ENCODE measurements at regions not wholly inside any gene's neighbourhood (a gene's known extent, or its start where the extent isn't known, plus 50 kb on each side); places are given as distances from the start of the nearest gene placed in this dataset.

DNA sequence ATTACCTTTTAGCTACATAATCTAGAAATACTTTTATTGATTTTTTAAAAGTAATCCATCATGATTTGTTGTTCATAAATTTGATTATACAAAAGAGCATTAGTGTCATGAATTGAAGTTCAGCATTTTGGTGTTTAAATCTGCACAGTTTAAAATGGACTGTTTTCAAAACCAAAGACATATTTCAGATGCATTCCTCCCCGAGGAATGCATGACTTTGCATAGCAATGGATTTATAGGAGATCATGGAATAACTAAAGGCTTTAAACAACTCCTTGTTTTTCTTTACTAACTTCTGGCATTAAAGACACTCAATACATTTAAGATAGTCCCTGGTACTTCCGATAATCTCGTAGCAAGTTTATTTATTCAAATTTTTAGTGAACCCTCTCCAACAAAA is 863.1 kb upstream of the TMPRSS15 start:
- DNase-seq, result no peak

DNA sequence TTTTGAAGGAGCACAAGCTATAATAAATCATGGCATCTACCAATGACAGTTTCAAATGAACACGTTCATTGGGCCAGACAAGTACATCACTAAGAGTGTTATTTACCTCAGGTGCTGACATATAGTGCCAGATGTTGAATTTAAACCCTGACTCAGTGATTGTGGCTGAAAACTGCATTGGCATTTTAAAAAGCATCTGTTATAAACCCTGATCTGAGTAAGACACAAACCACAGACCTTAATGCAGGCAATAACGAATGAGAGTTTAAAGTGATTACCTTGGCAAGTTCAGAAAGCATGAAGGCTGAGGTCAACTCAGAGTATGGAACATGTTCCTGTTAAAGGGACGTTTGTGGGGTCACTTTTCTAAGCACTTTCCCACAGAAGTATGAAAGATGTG is 865.1 kb upstream of the TMPRSS15 start:
- no peak for DNase-seq

DNA sequence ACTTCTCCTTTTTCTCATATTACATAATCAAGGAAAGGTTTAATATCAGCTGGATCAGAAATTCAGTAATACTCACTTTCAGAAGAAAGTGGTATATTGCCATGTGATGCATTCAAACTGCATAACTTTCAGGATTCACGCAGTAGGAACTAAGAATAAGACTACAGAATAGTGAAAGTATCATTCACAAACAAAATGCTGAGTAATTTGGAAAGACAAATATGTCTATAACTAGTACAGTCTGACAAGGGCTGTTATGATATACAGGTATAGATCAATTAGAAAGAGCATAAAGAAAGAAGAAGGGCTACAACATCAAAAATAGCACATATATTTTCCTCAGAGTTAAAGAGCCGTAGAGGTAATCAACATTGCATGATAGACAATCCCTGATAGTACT is 871.5 kb upstream of the TMPRSS15 start:
- DNase-seq, result no peak

DNA sequence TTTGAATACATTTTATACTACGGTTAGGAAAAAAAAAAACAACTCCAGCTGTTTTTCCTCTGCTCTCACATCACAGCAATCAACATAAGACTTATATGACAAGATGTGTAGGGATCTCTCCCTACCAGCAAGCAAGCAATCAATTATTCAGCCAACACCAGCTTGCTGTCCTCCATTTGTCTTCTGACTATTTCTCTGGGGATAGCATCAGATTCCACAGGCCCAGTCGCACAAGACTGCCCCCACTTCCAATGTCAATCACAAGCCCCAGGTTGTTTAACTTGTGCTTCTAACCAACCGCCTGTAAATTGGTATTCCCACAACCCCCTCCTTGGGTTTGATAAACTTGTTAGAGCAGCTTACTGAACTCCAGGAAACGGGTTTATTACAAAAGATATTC is 873.1 kb upstream of the TMPRSS15 start:
- DNase-seq, result no peak

DNA sequence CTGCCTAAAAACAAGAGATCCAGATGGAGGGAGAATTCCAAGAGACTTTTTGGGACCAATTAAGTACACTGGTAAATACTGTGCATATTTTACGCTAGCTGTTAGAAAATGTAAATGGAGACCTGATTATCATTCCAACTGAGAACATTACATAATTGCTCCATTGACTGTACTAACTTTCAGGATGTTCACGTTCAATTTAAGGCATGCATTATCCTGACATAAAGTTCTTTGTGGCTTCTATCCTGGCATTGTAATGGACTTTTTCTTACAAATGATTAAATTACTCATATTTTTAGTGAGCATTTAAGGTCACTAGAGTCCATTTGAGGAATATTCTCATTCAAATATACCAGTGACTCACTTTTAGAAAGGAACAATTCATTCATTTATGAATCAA is 883.3 kb upstream of the TMPRSS15 start:
- no peak for DNase-seq

DNA sequence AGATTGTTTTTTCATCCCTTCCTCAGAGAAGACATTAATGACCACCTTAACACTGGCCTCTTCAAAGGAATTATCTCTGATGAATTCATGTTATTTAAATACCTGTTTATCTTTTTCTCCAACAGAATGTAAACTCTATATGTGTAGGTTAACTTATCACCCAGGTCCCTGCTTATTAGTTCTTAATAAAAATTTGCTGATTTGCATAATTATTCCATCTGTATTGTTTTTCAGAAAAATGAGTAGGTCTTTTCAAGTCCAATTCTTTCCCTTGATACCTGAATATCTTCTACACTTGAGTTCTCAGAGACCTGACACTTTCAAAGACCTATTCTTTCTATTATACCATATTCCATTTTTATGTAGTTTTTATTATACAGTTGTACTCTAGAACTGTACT is 886.7 kb upstream of the TMPRSS15 start:
- DNase-seq, result no peak

DNA sequence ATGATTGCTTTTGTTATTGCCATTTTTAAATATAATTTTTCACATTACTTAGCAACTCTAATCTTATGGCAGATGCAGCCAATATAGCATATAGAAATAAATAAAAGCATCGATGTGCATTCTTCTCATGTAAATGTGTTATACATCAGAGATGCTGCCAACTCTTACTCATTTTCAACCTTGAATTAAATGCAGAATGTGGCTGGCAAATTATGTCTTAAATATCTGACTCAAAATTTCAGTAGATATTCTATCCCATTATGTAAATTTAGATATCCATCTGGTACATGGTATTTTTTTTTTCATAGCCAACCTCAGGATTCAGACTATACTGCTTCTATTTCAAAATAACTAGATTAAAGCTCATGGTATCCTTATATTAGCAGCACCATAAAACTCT is 916.7 kb upstream of the TMPRSS15 start:
- DNase-seq, result no peak

DNA sequence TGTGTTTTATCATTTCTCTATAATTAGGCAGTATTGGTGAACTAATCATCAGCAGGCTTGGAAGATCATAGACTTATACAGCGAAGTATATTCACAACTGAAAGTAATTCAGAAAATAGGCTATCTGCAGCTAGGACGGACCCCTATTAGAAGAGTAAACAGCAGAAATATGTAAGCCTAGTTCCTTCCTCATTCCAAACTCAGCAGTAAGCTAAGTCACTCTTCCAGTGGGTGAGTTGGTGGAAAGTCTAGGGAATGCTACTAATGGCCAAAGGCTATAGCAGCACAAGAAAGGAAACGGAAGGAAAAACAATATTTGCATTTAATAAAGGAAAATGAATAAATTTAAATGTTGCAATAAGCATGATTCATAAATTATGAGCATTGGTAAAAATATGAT is 918.1 kb upstream of the TMPRSS15 start:
- no peak for DNase-seq

DNA sequence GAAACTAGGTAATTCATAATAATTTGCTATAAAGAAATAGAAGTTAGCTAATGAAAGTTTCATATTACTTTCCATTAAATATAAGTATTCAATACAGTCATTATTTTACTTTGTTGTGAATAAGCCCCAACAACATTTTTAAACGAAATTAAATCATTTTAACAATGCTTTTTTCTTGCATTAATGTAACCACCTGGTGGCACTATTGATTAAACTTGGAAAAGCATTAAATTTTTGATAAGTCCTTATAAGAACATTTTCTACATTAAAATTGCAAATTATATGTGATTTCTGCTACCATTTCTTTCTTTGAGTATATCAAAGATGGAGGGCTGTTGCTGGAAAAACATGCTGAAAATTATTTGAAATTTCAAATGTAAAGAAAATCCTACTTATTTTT is 918.8 kb upstream of the TMPRSS15 start:
- DNase-seq, result no peak

DNA sequence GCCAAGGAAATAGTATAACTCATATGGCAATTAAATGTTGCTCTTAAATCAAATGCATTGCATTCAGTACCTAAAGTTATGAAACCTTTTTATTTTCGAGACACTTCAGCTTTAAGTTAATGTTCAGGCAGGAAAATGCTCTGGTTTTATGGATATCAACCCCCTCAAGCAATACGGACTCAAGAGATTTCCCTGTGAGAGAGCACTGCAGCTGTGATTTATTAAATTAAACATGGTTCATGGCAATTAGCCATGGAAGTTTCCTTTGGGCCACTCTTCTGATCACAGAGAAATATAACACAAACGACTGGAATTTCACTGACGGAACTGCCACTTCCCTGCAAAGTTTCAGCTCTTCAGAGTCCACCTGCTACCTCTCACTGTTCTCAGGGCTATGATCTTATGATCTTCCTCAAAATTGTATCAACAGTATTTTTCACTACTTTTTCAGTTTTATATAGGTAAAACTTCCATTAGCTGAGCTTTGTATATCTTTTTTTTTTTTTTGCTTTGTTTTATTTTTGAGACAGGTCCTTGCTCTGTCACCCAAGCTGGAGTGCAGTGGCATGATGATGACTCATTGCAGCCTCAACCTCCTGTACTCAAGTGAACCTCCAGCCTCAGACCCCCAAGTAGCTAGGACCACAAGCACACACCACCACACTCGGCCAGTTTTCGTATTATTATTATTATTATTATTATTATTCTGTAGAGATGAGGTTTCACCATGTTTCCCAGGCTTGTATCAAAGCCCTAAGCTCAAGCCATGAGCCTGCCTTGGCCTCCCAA is 923.1 kb upstream of the TMPRSS15 start:
- no peak for DNase-seq

DNA sequence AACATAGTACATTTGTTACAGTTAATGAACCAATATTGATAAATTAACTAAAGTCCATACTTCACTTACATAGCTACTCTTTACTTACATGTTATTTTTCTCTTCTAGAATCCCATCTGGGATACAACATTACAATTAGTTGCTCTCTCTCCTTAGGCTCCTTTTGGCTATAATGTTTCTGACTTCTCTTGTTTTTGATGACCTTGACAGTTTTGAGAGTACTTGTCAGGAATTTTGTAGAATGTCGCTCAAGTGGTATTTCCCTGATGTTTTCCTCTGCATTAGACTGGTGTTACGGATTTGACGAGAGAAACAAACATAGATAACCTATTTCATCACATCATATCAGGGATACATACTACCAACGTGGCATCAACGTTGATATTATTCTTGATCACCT is 925.4 kb upstream of the TMPRSS15 start:
- no peak for DNase-seq

DNA sequence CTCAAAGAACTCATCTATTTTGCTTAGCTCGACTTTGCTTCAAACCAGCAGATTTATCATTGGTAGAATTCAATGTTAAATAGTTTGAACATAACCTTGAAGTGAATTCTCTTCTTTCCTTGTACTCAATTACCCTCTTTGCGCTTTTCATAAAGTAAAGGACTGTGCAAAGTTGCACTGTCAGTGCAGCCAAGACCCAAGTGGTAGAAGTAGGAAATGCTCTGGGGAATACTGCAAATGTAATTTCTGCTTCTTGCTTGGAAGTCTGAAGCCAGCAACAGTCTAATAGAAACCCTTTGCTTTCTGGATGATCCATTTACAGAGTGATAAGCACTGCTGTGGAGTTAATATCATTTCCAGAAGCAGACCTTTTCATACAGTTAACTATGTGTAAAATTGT is 936.7 kb upstream of the TMPRSS15 start:
- DNase-seq, result no peak

DNA sequence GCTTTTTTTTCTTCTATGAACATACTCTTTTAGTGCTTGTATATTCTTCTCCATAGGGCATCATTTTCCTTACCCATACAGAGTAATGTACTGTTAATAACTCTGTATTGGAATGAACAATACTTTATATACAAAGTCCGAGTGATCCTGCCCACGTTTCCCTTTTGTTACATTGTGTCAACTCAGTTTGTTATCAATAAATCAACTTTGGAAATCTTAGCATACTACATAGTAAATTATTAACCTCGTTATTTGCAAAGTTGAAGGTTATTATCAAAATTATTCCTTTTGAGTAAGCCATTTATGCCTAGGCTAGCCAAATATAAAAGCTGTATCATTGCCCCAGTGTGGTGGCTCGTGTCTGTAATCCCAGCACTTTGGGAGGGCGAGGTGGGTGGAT is 937.4 kb upstream of the TMPRSS15 start:
- DNase-seq, result no peak

DNA sequence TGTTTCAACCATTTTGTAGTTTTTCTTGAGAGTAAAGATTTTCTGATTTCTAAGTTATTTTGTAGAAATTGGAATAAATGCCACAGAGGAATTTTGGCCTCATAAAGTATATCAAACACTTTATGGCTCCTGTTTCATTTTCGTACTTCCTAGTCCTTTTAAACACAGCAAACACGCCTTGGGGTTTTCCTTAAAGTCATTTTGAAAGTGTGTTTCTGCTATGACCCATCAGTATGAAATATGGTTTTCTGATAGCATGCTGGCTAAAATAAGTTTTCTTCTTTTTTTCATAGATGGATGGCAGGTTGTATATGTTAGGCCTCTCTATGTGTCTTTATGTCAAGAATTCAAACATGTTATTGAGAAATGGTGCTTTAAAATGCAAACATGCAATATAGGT is 940.1 kb upstream of the TMPRSS15 start:
- no peak for DNase-seq

DNA sequence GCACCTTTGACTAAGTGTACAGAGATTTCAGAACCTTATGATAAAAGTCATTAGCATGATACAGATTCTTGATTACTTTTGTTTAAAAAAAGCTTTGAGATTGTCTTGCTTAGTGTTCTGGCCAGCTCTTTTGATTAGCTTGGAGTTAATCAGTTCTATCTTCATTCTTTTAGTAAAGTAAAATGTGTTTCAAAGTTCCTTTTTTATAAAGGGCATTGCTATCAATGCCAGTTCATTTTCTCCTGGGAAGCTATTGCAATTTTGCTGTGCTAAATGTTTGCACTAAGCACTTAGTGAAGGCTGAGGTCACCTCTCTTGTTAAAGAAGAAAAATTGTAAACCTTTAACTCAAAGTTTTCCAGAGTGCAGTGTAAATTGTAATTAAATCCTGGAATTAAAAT is 946.7 kb upstream of the TMPRSS15 start:
- no peak for DNase-seq

DNA sequence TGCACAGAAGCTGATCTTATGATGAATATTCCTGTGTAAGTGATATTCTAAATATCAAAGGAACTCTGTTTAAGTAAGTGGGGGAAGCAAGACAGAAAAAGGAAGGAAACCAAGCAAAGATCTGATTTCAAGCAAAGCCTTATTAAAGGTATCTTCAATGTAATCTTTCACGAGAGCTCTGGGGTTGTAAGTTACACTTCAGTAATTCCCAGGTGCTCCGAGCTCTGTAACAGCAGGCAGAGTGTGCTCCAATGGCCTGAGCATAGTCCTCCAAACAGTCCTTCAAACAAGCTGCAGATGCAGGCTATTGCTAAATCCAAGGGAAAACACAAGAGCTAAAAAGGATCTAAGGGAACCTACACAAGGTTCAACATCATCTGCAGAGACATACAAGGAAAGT is 949.7 kb upstream of the TMPRSS15 start:
- no peak for DNase-seq

DNA sequence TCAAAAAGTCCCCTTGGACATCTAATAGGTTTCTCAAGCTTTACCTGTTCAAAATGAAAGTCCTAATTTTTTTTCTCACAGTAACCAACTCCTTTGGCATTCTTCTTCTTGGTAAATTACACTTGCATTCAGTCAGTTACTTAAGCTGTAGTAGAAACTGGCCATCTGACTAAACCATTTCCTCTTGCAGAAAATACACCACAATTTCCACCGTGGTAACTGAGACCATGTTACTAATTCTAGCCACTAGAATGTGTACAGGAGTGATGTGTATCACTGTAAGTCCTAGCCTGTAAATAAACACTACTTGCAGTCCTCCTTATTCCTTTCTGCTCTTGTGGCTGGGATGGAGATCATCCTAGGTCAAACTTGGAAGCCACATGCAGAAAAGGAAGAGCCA is 965.4 kb upstream of the TMPRSS15 start:
- no peak for DNase-seq

DNA sequence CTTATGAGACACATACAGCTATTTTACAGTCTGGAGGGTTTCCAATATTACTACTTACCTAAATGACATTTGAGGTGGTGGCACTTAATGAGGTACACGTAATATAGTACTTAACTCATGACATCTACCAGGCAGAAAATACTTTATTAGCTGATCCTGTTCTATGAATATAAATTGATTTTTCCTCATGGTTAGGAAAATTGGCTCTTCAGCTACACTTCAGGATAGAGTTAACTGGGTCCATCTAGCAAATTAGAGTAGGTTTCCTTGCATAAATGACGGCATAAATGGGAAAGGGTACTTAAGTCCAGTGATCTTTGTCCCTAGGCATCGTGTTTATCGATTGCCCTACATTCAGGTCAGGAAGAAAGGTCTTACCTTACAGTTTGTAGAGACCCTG is 988.8 kb upstream of the TMPRSS15 start:
- DNase-seq, result no peak

DNA sequence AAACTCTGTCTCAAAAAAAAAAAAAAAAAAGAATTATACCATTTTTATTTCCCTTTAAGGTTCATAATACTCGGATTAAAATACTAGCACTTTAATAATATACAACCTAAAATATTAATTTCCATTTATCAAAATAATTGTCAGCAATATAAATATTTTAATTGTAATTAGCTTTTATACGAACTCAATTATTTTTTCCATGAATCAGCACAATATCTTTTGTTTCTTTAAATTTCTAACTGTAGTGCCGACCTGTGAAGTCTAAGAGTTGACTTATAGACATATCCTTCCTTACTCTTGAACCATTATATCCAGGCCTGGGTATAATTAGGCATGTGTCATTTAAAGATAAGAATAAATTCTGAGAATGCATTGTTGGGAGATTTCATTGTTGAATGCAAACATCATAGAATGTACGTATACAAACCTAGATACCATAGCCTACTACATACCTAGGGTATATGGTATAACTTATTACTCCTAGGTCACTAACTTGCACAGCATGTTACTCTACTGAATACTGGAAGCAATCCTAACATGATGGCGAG is 996.7 kb upstream of the TMPRSS15 start:
- no peak for DNase-seq

DNA sequence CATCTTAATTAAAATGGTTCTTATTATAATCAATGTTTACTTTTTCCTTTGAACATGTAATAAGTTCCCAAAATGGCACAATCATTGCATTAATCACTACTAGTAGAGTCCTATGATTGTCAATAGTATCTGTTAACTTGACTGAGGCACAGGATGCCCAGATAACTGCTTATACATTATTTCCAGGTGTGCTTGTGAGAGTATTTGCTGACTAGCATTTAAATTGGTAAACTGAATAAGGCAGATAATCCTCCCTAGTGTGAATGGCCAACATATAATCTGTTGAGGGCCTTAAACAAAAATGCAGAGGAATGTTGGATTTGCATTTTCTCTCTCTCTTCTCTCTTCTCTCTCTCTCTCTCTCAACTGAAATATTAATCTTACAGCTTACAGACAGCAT is 999.3 kb upstream of the TMPRSS15 start:
- DNase-seq, result no peak

DNA sequence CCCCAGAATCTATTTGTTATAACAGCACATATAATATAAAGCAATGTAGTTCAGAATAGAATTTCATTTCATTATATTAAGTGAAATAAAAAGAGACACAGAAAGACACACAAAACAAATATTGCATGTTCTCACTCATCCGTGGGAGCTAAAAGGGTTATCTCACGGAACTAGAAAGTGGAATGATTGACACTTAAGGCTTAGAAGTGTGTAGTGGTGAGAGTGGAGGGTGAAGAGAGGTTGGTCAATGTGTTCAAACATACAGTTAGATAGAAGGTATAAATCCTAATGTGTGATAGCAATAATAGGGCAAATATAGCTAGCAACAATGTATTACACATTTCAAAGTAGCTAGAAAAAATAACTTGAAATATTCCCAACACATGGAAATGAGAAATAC is 1001.7 kb upstream of the TMPRSS15 start:
- DNase-seq, result no peak

DNA sequence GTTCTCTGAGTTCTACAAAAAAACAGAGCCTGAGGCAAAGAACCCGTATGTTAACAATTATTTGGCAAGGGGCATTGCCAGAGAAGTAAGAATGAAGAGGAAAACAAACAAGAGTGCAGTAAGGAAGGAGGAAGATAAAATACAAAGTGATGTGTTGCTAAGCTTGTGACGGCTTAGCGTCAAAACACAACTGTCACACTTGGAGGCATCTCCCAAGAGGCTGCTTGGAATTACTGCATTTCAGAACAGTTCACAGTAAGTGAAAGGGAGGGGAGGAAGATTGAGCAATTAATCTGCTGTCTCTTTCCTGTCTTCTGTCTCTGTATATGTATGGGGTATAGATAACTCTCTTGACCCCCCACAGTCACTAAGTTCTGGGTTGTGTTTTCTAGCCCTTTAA is 1017.0 kb upstream of the TMPRSS15 start:
- no peak for DNase-seq

DNA sequence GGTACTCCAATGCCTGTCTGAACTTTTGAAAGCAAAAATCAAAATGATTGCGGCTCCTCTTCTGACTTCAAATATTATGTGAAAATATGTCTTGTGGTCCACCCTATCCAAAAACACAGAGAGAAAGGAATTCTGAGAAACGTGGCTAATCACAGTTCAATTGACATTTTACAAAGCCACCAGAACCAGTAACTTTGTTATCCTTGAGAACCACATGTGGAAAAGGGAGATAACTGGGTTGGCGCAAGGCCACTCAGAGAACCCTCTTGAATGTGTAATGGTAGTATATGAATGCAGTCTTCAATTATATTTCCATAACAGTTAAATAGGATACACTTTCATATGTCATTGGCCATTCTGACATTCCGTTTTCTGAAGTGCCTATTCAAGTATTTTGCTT is 1030.0 kb upstream of the TMPRSS15 start:
- DNase-seq, result no peak

DNA sequence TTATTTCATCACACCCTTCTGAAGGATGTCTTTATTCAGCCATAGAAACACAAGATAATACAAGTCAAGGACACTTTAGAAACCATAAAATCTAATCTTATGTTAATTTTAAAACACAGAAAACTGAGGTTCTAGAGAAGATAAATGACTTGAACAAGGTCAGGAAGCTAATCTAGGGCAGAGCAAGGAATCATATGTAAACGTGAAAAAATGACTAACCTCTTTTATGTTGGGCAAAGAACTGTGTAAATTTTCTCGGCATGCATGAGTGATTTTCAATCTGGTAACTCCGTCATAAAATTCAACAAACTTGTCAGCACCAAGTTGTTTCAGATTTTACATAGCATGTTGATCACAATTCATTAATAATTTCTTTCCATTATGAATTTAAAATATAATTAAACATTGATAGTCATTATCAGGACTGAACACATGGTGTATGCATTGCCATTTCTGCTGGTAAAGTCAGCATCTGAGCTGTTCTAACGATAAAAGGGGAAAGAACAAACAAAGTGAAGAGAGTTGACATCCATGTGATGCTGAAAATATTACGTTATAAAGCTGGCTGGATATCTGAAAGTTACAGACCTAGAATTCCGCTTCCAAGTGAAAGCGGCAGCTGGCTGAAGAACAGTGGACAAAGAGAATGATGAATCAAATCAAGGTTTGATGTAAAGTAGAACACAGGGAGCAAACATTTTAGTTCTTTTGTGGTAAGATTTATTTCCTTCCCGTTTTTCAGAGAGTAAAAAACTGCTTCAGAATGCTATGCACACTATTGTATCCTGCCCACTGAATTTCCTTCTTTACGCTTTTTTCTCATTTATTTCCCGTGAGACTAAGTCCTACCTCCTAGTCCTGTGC is 1037.4 kb upstream of the TMPRSS15 start:
- DNase-seq, result no peak
